Right kidney (tissue), 1 donor: ENCODE measurements at regions not wholly inside any gene's neighbourhood (a gene's known extent, or its start where the extent isn't known, plus 50 kb on each side); places are given as distances from the start of the nearest gene placed in this dataset.
A peak's percentile ranks its signal among the peaks of the same experiment; 100 is the strongest.
"Not testable (repeated sequence)": the region's sequence is repeated elsewhere in the genome, so short reads cannot be mapped to it uniquely, and the experiment has no call there.

Experiments used
- DNase-seq: peaks from one replicate; pipeline ENCODE4 v3.0.0-alpha.2; 2016

DNA sequence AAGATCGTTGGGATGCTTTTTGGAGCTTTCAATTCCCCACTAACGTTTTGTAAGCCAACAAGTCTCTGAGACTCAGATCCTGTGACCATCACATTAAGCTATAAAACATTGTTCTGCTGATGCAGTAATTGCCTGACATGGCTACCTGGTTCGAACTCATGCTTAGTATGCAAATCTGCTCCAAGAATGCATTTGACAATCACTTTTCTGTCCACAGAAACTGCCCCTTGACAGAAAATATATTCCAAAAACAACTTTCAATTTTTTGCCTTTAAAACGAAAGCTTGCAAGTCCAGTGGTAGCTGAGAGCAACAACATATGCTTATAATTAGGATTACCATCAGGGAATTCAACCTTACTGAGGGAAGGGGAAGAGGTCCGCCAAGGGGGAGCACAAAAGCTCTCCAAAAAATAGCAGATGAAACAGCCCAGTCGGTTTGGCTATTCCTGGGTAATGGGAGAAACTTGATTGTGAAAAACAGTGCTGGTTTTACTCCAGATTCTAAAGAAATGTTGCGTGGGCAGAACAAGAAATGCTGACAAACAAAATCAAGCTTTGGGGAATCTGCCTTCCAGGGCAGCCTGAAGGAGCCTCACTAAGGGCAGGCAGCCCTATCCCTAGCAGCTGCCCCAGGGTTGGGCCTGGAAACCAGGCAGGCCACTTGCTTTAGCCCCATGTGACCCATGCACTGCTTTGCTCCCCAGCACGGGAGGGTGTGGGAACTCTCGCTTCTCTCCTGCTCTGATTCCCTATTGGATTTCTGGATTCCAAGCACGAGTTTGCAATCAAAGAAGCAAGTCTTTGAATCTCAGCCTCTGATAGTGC, 160.7 kb upstream of the LDB2 start:
- DNase-seq = no peak

- DNase-seq = no peak
Measured at GRCh38 chr4:17058536-17058915, 160.1 kb upstream of the LDB2 start.

GRCh38 chr4:17057035-17057434, 158.6 kb upstream of the LDB2 start:
- DNase-seq = no peak

- DNase-seq = no peak
Measured at GRCh38 chr4:17055788-17056187, 157.3 kb upstream of the LDB2 start.

DNA sequence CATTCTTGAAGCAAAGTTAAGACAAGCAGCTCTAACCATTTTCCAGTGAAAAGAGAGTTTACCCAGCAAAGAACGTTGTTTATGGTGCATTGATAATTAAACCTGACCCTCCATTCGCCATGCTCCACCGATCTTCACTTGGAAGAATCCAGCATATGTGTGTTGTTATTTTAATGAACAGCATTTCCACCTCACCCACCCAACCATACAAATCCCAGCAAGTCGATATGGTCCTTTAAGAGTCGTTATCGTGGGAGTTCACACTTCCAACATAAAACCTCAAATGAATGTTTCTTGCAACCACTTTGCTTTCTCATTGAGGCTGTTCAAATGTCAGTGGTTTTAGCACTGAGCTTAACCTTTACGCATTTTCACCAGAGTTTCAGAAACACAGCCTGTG, 147.4 kb upstream of the LDB2 start:
- no peak for DNase-seq

DNA sequence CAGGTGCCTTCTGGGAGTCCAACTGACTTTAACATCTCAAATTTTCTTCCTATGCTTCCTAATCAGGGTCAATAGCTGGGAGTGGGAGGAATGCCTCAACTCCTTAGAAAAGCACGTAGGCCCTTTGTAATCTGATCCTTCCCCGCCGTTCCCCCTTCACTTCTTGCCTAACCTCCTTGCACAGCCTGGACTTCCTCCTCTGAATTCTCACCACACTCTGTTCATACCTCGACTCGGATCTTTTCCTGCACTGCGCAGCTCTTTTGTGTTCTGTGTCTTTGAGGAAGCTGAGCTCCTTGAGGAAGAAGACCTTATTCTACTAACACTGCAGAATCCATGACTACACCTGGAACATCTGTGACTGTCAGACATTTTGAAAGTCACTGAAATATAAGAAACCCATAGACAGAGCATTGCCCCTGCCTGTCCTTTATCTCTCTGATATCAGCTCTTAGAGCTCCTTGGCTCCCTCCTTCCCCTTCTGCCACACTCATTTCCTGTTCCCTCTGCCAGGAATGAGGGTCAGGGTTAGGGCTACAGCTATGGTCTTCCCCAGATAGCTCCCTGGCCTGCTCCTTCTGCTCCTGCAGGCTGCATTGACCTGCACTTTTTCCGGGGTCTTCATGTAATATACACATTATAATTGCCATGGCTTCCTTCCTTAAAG, 140.2 kb upstream of the LDB2 start:
- no peak for DNase-seq

DNA sequence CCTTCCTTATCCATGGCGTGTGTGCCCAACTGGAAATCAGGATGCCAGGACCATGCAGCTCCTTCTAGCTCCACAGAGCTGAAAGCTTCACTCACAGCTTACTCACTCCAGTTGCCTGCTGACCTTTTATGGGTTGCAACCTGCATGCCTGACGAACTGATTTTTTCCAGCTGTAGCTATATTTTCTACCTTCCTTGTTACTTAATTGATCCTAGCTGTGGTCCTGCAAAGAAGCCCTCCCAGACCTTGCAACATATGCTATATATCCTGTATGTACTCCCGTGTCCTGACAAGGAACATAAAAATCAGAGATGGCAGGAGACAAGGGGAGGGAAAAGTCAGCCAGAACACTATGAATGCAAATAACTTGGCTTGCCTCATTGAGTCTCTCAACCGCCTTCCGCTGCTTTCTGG, 135.3 kb upstream of the LDB2 start:
- DNase-seq = no peak

GRCh38 chr4:17033025-17033767, 134.8 kb upstream of the LDB2 start:
- DNase-seq = peak; percentile 70

- no peak for DNase-seq
Measured at GRCh38 chr4:17030543-17030942, 132.1 kb upstream of the LDB2 start.

GRCh38 chr4:17029964-17030363, 131.5 kb upstream of the LDB2 start:
- no peak for DNase-seq

DNA sequence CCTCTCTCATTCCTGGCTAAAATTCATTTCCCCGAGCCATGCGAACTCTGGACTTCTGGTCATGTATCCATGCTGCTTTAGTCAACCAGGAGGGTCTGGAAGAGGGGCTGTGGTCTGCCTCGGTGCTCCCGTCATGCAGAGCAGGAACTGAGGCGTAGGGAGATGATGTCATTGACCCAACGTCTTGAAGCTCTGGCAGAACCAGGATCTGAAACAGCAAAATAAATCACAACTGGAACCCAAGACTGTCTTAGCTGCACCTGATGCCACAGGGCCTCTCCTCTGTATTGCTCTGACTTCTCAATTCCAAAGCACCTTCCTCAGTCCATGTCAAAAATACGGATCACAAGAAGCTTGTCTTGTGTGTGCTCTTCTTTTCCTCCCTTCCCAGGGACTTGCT, 131.0 kb upstream of the LDB2 start:
- DNase-seq = no peak

DNA sequence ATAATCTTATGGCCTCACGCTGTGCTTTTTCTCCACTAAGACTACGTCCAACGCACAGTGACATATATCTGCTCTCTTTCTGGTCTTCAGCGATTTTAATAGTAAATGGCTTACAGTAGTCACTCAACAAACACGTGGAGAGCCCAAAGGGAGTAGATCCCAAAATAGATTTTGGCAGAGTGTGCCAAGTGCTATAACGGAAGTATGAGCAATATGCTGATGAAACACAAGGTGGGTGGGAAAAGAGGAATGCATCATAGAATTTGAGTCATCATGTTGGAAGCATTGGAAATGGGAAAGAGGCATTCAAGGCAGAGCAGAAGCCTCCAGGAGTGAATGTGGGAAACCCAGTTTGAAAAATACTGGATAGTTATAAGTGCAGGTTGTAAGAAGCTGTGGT, 129.1 kb upstream of the LDB2 start:
- DNase-seq = no peak

GRCh38 chr4:17024425-17024824, 126.0 kb upstream of the LDB2 start:
- DNase-seq = no peak

GRCh38 chr4:17020901-17021300, 122.5 kb upstream of the LDB2 start:
- DNase-seq = no peak

- no peak for DNase-seq
Measured at GRCh38 chr4:17020451-17020850, 122.0 kb upstream of the LDB2 start.

DNA sequence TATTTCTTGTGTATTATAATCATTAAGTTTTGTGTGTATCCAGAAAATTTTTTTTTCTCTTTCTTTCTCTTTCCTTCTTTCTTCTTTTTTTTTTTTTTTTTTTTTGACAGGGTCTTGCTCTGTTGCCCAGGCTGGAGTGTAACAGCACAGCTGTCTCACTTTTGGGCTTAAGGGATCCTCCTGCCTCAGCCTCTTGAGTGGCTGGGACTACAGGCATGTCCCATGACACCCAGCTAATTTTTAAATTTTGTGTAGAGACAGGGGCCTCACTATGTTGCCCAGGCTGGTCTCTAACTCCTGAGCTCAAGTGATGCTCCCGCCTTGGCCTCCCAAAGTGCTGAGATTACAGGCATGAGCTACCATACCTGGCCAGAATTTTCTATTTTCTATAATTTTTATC, 120.2 kb upstream of the LDB2 start:
- not testable (repeated sequence) for DNase-seq

DNA sequence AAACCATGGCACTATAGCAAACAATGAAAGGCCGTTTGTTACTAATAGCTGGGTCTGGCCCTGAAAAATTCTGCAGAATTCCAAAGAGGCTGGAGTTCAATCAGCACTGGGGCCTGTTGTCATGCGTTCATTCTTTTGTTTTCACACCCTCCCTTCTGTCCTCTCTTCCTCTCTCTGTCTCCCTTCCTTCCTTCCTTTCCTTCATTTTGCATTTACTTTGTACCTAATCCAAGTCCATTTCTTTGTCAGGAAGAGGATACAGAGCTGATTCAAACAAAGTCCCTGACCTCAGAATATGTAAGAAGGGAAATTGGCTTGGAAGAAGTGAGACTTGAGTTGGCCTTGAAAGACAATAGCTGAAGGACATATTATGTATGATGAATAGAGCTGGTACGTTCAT, 119.6 kb upstream of the LDB2 start:
- no peak for DNase-seq

GRCh38 chr4:17013382-17014006, 115.0 kb upstream of the LDB2 start:
- DNase-seq = no peak

GRCh38 chr4:17012451-17012850, 114.0 kb upstream of the LDB2 start:
- DNase-seq = no peak

DNA sequence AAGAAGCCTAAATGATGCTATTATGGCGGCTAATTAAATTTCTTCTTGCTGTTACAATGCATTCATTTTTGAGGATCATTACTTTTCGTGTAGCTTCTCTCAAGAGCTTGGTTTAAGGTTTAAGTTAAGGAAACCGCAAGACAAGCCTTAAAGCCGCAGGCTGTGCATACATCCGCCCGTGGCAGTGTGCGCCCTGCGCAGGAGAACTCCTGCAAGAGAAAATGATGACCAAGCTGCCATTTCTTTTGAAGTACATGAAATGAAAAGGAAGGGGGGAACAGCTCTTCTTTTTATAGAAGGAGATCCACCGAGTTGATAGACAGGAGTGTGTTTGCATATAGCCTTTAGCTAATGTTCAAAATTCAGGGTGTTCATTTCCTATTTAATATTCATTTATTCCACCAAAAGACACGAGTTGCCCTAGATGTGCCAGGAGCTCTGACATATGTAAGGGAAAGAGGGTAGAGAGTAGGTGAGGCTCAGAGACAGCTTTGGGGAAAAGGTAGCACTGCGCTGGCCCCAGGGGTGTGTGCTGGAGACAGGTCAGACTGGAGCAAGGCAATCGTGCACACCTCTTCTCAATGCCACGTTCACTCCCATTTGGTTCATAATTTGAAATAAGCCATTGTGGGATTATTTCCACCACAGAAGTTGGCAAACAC, 112.1 kb upstream of the LDB2 start:
- DNase-seq = no peak

DNA sequence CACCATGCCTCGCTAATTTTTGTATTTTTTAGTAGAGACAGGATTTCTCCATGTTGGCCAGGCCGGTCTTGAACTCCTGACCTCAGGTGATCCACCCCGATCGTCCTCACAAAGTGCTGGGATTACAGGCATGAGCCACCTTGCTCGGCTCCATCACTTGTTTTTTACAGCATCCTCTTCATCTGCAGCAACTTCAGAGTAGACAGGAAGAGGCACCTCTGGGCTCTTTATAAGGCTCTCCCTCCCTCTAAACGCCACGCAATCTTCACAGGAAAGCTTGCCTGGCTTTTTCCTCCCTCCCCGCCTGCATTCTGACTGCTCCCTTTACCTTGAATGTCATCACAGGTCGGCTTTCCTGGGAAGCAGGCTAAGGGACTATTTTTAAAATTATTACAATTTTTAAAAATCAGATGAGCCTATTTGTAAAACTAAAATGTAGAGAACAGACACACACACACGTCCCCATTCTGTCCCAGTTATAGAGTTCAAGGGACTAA, 111.5 kb upstream of the LDB2 start:
- DNase-seq = no peak

DNA sequence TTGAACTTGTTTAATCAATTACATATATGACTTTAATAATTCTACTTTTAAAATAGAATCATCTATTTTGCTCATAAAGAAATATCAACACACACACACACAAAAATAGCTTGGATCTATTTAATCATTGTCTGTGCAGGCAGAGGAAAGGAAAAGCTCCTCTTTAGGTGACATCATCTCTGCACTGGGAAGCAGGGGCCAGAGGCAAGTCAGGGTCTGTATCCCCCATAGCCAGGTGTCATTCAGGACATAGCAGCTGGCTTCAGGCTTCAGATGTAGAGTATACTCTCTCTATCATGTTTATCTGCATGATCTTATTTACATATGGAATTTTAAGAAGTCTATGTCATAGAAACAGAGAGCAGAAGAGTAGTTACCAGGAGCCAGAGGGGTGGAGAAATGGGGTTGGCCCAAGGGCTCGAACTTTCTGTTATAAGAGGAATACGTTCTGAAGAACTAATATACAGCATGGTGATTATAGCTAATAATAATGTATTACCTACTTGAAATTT, 110.4 kb upstream of the LDB2 start:
- DNase-seq = no peak
